Stomach (tissue), 8 donors: ENCODE measurements at regions not wholly inside any gene's neighbourhood (a gene's known extent, or its start where the extent isn't known, plus 50 kb on each side); places are given as distances from the start of the nearest gene placed in this dataset.
"Not testable (repeated sequence)": the region's sequence is repeated elsewhere in the genome, so short reads cannot be mapped to it uniquely, and the experiment has no call there.

Experiments used
- DNase-seq, 2 donors: peaks; one replicate each; pipeline versions ENCODE4 v3.0.0 to v3.0.0-alpha.2; 2013 to 2019
- H3K27ac ChIP-seq, 5 donors: fragments of 200-600 bp in 4 of 5; sonication (generic) in 4 of 5; one replicate each; pipeline ENCODE4 v1.5.1; 2013 to 2019; ENCODE audit warnings: mild to moderate bottlenecking in 1 of 5, moderate library complexity in 1 of 5
- H3K27me3 ChIP-seq, 3 donors: fragments of 200-600 bp; sonication (generic); one replicate each; pipeline ENCODE4 v1.5.1; 2017 to 2019; ENCODE audit warnings: mixed run types in 1 of 3
- H3K36me3 ChIP-seq, 4 donors: fragments of 200-600 bp; sonication (generic); 1 replicate in 3 of 4; 2 replicates in 1 of 4; pipeline ENCODE4 v1.5.1; 2016 to 2019
- H3K4me1 ChIP-seq, 4 donors: fragments of 200-600 bp; sonication (generic); one replicate each; pipeline ENCODE4 v1.5.1; 2016 to 2019
- H3K4me3 ChIP-seq, 4 donors: fragments of 200-600 bp; sonication (generic) in 3 of 4; one replicate each; pipeline ENCODE4 v1.5.1; 2016 to 2019; ENCODE audit warnings: mild to moderate bottlenecking in 1 of 4
- H3K9me3 ChIP-seq, 4 donors: fragments of 200-600 bp; sonication (generic); one replicate each; pipeline ENCODE4 v1.5.1; 2016 to 2019
- CTCF ChIP-seq, 7 experiments: fragments of 450-650 bp in 4 of 7; fragments of 200-600 bp in 3 of 7; sonication (generic) in 3 of 7; IDR thresholded peaks; one replicate each; pipeline ENCODE4 v1.5.1; 2016 to 2019; ENCODE audit warnings: antibody characterized with exemption in 7 of 7, control low read depth in 2 of 7, mild to moderate bottlenecking in 1 of 7
- EP300 ChIP-seq: sonication (generic); formaldehyde crosslinking; IDR thresholded peaks from one replicate; pipeline ENCODE4 v1.6.1; 2017; ENCODE audit warnings: antibody characterized with exemption
- POLR2A ChIP-seq, 4 donors: fragments of 450-650 bp; IDR thresholded peaks; one replicate each; pipeline ENCODE4 v1.6.1; 2016; ENCODE audit warnings: antibody characterized with exemption in 4 of 4, control low read depth in 2 of 4, mild to moderate bottlenecking in 1 of 4, moderate library complexity in 1 of 4
- POLR2AphosphoS5 ChIP-seq, 3 donors: sonication (generic); formaldehyde crosslinking; IDR thresholded peaks; one replicate each; pipeline ENCODE4 v1.6.1; 2016; ENCODE audit warnings: antibody characterized with exemption in 3 of 3
- WGBS, 5 donors: extraction: QIAGEN DNeasy Blood & Tissue Kit in 3 of 5; methylation state at CpG; one replicate each; pipeline versions ENCODE4 v1.1.5 to v1.1.7; 2013 to 2018; 5-methylcytosine and 5-hydroxymethylcytosine counted together
- intact Hi-C: fragments of 100-400 bp; cut with DNase I; formaldehyde crosslinking; loops from one replicate; pipeline ENCODE4 v1.15.1; 2023; ENCODE audit warnings: low total_unique reads
- donor health status: healthy with polysubstance abuse.
- donor health status: Bipolar disorder and iron deficiency.
- donor health status: healthy.

GRCh38 chr7:3138997-3139396 lies 95.3 kb upstream of the CARD11 start:
- Histone ChIP-seq H3K36me3 (no peaks in the 10 kb centered on the region), H3K4me1 (no peaks in the 10 kb centered on the region), H3K27ac (no peak overlapping the region), H3K27me3 (peaks cover 0 to 27% (median 0%) of the 10 kb centered on the region in 3 donors), H3K4me3 (no peak overlapping the region), H3K9me3 (peaks cover 0 to 8% (median 0%) of the 10 kb centered on the region in 4 donors)
- no peak for TF ChIP-seq POLR2A (IDR thresholded peaks at IDR 0.05)
- TF ChIP-seq EP300: no peak
- TF ChIP-seq POLR2AphosphoS5 (IDR thresholded peaks at IDR 0.05): no peak
- no peak for TF ChIP-seq CTCF (IDR thresholded peaks at IDR 0.05)
- no peak for DNase-seq
- intact Hi-C loops: no loop called here
- 59 to 78% (median 67%) methylated on average over 6 of the region's 6 CpGs for WGBS, 5 donors

DNA sequence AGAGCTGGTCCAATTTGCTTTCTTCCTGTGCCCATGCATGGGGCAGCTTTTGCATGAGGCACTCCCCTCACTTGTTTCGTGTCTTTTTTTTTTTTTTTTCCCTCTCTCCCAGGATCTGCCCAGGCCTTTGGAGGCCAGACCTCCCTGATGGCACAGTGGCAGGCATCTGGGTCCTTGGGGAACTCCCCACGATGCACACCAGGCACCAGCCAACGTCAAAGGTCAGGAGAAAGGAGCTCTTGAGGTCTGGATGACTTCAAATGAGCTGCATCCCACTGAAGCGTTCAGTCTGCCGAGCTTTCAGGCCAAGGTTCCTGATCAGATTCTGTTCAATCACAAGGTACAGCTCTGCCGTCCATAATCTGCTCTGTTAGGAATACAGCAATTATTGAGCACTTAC lies 97.2 kb upstream of the CARD11 start:
- Histone ChIP-seq H3K4me3 (no peak overlapping the region), H3K27me3 (peaks cover 0 to 30% (median 0%) of the 10 kb centered on the region in 3 donors), H3K36me3 (no peaks in the 10 kb centered on the region), H3K27ac (no peak overlapping the region), H3K4me1 (no peaks in the 10 kb centered on the region), H3K9me3 (peaks cover 0 to 8% (median 0%) of the 10 kb centered on the region in 4 donors)
- intact Hi-C loops: no loop called here
- TF ChIP-seq CTCF (IDR thresholded peaks at IDR 0.05): no peak
- TF ChIP-seq POLR2A (IDR thresholded peaks at IDR 0.05): no peak
- TF ChIP-seq EP300: no peak
- no peak for TF ChIP-seq POLR2AphosphoS5 (IDR thresholded peaks at IDR 0.05)
- 66 to 87% (median 73%) methylated on average over 4 to 6 of the region's 6 CpGs for WGBS, 5 donors
- DNase-seq: no peak

GRCh38 chr7:3141326-3141725 lies 97.7 kb upstream of the CARD11 start:
- no peaks in the 10 kb centered on the region for H3K4me1 ChIP-seq
- intact Hi-C loops: no loop called here
- H3K36me3 ChIP-seq: no peaks in the 10 kb centered on the region
- WGBS, 5 donors: 80 to 99% (median 94%) methylated on average over 7 of the region's 7 CpGs
- peaks cover 0 to 8% (median 0%) of the 10 kb centered on the region in 4 donors for H3K9me3 ChIP-seq
- H3K27ac ChIP-seq: no peak overlapping the region
- TF ChIP-seq POLR2AphosphoS5 (IDR thresholded peaks at IDR 0.05): no peak
- TF ChIP-seq EP300: no peak
- TF ChIP-seq POLR2A (IDR thresholded peaks at IDR 0.05): no peak
- no peak for TF ChIP-seq CTCF (IDR thresholded peaks at IDR 0.05)
- DNase-seq: no peak
- H3K4me3 ChIP-seq: no peak overlapping the region
- peaks cover 0 to 28% (median 0%) of the 10 kb centered on the region in 3 donors for H3K27me3 ChIP-seq

DNA sequence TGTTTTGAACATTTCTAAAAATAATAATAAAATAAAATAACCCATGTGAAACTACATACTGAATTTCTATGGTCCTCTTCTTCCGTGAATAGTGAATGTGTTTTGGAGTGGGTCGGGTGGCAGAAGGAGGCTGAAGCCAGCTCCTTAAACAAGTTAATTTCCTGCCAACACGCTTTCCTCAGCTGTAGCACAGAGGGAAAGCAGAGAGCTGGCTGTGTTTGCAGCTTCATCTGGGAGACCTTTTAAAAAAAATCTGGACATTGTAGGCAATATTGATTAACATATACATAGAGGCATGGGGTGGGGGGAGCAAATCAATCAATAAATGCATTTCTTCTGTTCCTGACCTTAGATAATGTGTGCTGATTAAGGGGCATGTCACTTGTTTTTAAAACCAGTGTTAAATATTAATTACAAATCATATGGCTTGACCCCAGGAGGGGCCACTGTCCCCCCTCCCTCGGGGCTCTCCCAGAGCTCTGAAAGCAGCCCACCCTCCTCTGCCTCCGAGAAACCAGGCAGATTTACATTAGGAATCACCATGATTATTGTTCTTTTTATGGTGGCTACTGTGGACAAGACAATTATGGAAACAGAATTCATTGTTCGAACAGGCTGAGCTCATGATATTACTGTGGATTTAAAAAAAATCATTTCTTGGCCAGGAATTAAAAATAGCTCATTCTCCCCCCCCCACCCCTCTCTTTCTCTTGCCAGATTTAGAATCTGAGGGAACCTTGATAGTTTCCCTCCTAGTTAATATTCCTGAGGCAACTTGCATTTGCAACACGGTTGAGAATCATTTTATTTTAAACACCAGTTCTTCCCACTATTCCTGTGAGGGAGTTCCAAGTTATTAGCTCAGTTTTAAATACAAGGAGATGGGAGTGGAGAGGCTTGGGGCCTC lies 100.5 kb upstream of the CARD11 start:
- Histone ChIP-seq H3K4me1 (no peaks in the 10 kb centered on the region), H3K4me3 (no peak overlapping the region), H3K27me3 (peaks cover 0 to 16% (median 0%) of the 10 kb centered on the region in 3 donors), H3K27ac (no peak overlapping the region), H3K36me3 (no peaks in the 10 kb centered on the region), H3K9me3 (no peaks in the 10 kb centered on the region)
- 30 to 43% (median 38%) methylated on average over 7 of the region's 7 CpGs for WGBS, 5 donors
- TF ChIP-seq POLR2AphosphoS5 (IDR thresholded peaks at IDR 0.05) (no peak), POLR2A (IDR thresholded peaks at IDR 0.05) (no peak), CTCF (IDR thresholded peaks at IDR 0.05) (no peak), EP300 (no peak)
- no peak for DNase-seq
- intact Hi-C loops: no loop called here

DNA sequence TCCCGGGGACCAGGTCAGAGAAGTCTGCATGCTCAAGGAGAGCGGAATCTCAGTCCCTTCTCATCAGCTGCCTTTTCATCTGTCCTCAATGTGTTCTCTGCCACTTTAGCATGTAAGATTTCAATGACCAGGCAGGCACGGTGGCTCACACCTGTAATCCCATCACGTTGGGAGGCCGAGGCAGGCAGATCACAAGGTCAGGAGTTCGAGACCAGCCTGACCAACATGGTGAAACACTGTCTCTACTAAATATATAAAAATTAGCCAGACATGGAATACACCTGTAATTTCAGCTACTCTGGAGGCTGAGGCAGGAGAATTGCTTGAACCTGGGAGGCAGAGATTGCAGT lies 101.1 kb upstream of the CARD11 start:
- H3K27ac ChIP-seq, DNase-seq, H3K36me3 ChIP-seq, intact Hi-C loops, H3K4me1 ChIP-seq, H3K9me3 ChIP-seq, H3K4me3 ChIP-seq: not testable (repeated sequence)
- peaks cover 0 to 19% (median 0%) of the 10 kb centered on the region in 3 donors for H3K27me3 ChIP-seq
- 73 to 78% (median 76%) methylated on average over 6 of the region's 6 CpGs for WGBS, 5 donors
